GM23338 (cell line): ENCODE measurements at regions not wholly inside any gene's neighbourhood (a gene's known extent, or its start where the extent isn't known, plus 50 kb on each side); places are given as distances from the start of the nearest gene placed in this dataset.

Source experiments
- ATAC-seq: fragments of 200-7000 bp; cut with Tn5 transposase; 3 replicates; pipeline ENCODE4 v1.9.1; 2020
- DNase-seq: peaks from one replicate; pipeline ENCODE4 v3.0.0-alpha.2; 2015; ENCODE audit warnings: low spot score
- H2AFZ ChIP-seq: fragments of 200-600 bp; sonication (generic); 2 replicates; pipeline ENCODE4 v1.8.0; 2016; ENCODE audit warnings: antibody characterized with exemption, mild to moderate bottlenecking, moderate library complexity
- H3F3A ChIP-seq: fragments of 200-600 bp; sonication (generic); replicated peaks from 2 replicates; pipeline ENCODE4 v1.8.0; 2017; ENCODE audit warnings: antibody characterized with exemption, mixed run types, low read depth
- H3K27ac ChIP-seq: fragments of 200-600 bp; sonication (generic); 2 replicates; pipeline ENCODE4 v1.6.1; 2016; ENCODE audit warnings: low read depth
- H3K27me3 ChIP-seq: fragments of 200-600 bp; sonication (generic); 2 replicates; pipeline ENCODE4 v1.8.0; 2016; ENCODE audit warnings: mild to moderate bottlenecking, mixed run types, moderate library complexity; ENCODE audit not compliant: insufficient read depth
- H3K36me3 ChIP-seq: fragments of 200-600 bp; sonication (generic); 2 replicates; pipeline ENCODE4 v1.8.0; 2016; ENCODE audit warnings: mild to moderate bottlenecking; ENCODE audit not compliant: insufficient read depth
- H3K4me1 ChIP-seq: fragments of 200-600 bp; sonication (generic); 2 replicates; pipeline ENCODE4 v1.8.0; 2016; ENCODE audit warnings: mild to moderate bottlenecking, moderate library complexity; ENCODE audit not compliant: insufficient read depth
- H3K4me2 ChIP-seq: fragments of 200-600 bp; sonication (generic); 2 replicates; pipeline ENCODE4 v1.7.1; 2017; ENCODE audit warnings: mixed run types
- H3K4me3 ChIP-seq: fragments of 200-600 bp; sonication (generic); 2 replicates; pipeline ENCODE4 v1.6.1; 2016; ENCODE audit warnings: mixed run types
- H3K79me2 ChIP-seq: fragments of 200-600 bp; sonication (generic); replicated peaks from 2 replicates; pipeline ENCODE4 v1.8.0; 2017; ENCODE audit warnings: mild to moderate bottlenecking; ENCODE audit not compliant: insufficient read depth
- H3K9me2 ChIP-seq: fragments of 200-600 bp; sonication (generic); 2 replicates; pipeline ENCODE4 v1.8.0; 2017; ENCODE audit not compliant: insufficient read depth
- H4K20me1 ChIP-seq: fragments of 200-600 bp; sonication (generic); replicated peaks from 2 replicates; pipeline ENCODE4 v1.8.0; 2017; ENCODE audit warnings: mild to moderate bottlenecking; ENCODE audit not compliant: insufficient read depth
- H3K27ac Mint-ChIP-seq: 2 replicates; pipeline ENCODE4 v1.8.0; 2020; ENCODE audit warnings: inconsistent platforms, mild to moderate bottlenecking, moderate library complexity, mixed read lengths
- H3K27me3 Mint-ChIP-seq: 3 replicates; pipeline ENCODE4 v1.8.0; 2022; ENCODE audit warnings: low read depth, mild to moderate bottlenecking, moderate library complexity, mixed read lengths, inconsistent platforms; ENCODE audit not compliant: insufficient read depth, poor library complexity
- H3K36me3 Mint-ChIP-seq: 3 replicates; pipeline ENCODE4 v1.8.0; 2021; ENCODE audit warnings: low read depth, mild to moderate bottlenecking, inconsistent platforms, moderate library complexity, mixed read lengths
- H3K4me1 Mint-ChIP-seq: 3 replicates; pipeline ENCODE4 v1.8.0; 2020; ENCODE audit warnings: mild to moderate bottlenecking, inconsistent platforms, mixed read lengths
- H3K4me3 Mint-ChIP-seq: 3 replicates; pipeline ENCODE4 v1.8.0; 2021; ENCODE audit warnings: moderate library complexity, mild to moderate bottlenecking, inconsistent platforms, mixed read lengths
- H3K9me3 Mint-ChIP-seq: 3 replicates; pipeline ENCODE4 v1.8.0; 2020; ENCODE audit warnings: moderate library complexity, mild to moderate bottlenecking, inconsistent platforms, mixed read lengths
- CREB1 ChIP-seq: fragments of 250-450 bp; sonication (Bioruptor Pico); IDR thresholded peaks from 2 replicates; pipeline ENCODE4 v1.5.0; 2020; ENCODE audit warnings: low read depth, mild to moderate bottlenecking, moderate library complexity
- CTCF ChIP-seq, 2 experiments: fragments of 200-600 bp in 1 of 2; sonication (generic) in 1 of 2; conservative IDR thresholded peaks; 2 replicates each; pipeline versions ENCODE4 v1.5.1 to v1.6.1; 2016 to 2017; ENCODE audit warnings: antibody characterized with exemption in 2 of 2, low read depth in 2 of 2, mild to moderate bottlenecking in 2 of 2, moderate library complexity in 1 of 2
- EZH2 ChIP-seq: fragments of 200-600 bp; sonication (generic); IDR thresholded peaks from one replicate; pipeline ENCODE4 v1.8.0; 2017; ENCODE audit warnings: antibody characterized with exemption, mild to moderate bottlenecking, low read depth; ENCODE audit not compliant: unreplicated experiment
- EZH2phosphoT487 ChIP-seq: fragments of 200-600 bp; sonication (generic); IDR thresholded peaks from one replicate; pipeline ENCODE4 v1.8.1; 2018; ENCODE audit warnings: antibody characterized with exemption; ENCODE audit not compliant: unreplicated experiment
- JUNB ChIP-seq: IDR thresholded peaks from one replicate; pipeline ENCODE4 v1.6.1; 2016; ENCODE audit warnings: antibody characterized with exemption; ENCODE audit not compliant: unreplicated experiment
- NANOG ChIP-seq: IDR thresholded peaks from 2 replicates; pipeline ENCODE4 v1.6.1; 2016; ENCODE audit warnings: antibody characterized with exemption, borderline replicate concordance
- POLR2AphosphoS5 ChIP-seq: IDR thresholded peaks from 2 replicates; pipeline ENCODE4 v1.6.1; 2016; ENCODE audit warnings: antibody characterized with exemption, low read depth
- REST ChIP-seq: IDR thresholded peaks from one replicate; pipeline ENCODE4 v1.6.1; 2018; ENCODE audit warnings: antibody characterized with exemption; ENCODE audit not compliant: unreplicated experiment
- STAT1 ChIP-seq: IDR thresholded peaks from one replicate; pipeline ENCODE4 v1.6.1; 2016; ENCODE audit warnings: antibody characterized with exemption; ENCODE audit not compliant: unreplicated experiment
- ZNF114 ChIP-seq: fragments of 250-450 bp; sonication (Bioruptor Pico); IDR thresholded peaks from 2 replicates; pipeline ENCODE4 v1.5.0; 2020; ENCODE audit warnings: mild to moderate bottlenecking, moderate library complexity
- ZNF331 ChIP-seq: fragments of 250-450 bp; sonication (Bioruptor Pico); IDR thresholded peaks from 2 replicates; pipeline ENCODE4 v1.5.0; 2020; ENCODE audit warnings: low read depth, mild to moderate bottlenecking, moderate library complexity
- ZNF462 ChIP-seq: fragments of 250-450 bp; sonication (Bioruptor Pico); IDR thresholded peaks from 2 replicates; pipeline ENCODE4 v1.5.0; 2020; ENCODE audit warnings: mild to moderate bottlenecking, moderate library complexity
- TF ChIP-seq, protein P1 (sequence below): IDR thresholded peaks from 2 replicates; pipeline ENCODE4 v1.6.1; 2016; ENCODE audit warnings: antibody characterized with exemption

DNA sequence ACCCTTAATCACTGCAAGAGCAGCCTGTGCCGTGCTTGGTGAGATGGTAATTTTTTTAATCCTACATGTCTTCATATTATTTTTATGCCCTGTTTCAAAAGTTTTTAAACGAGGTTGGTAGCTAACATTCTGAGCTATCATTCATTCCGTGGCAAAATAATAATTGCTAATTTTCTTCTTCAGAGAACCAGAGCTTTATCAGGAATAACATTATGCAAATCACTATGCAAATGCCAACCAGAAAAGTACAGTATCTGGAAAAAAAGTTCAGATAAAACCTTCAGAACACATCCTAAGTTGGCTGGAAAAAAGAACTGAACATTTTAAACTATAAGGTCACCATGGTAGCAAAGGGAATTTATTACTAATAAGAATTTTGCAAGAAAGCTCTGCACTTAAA is 165.1 kb upstream of the NABP1 start:
- TF ChIP-seq EZH2 (no peak), ZNF331 (no peak), JUNB (no peak), STAT1 (no peak), ZNF114 (CRISPR knock-in tag) (no peak), ZNF462 (CRISPR knock-in tag) (no peak), CREB1 (CRISPR knock-in tag) (no peak), POLR2AphosphoS5 (no peak), NANOG (no peak), CTCF (conservative IDR thresholded peaks at IDR 0.05; ENCODE audit: low read depth in 2 of 2) (no peak), EZH2phosphoT487 (no peak), REST (no peak)
- TF ChIP-seq, protein P1, sequence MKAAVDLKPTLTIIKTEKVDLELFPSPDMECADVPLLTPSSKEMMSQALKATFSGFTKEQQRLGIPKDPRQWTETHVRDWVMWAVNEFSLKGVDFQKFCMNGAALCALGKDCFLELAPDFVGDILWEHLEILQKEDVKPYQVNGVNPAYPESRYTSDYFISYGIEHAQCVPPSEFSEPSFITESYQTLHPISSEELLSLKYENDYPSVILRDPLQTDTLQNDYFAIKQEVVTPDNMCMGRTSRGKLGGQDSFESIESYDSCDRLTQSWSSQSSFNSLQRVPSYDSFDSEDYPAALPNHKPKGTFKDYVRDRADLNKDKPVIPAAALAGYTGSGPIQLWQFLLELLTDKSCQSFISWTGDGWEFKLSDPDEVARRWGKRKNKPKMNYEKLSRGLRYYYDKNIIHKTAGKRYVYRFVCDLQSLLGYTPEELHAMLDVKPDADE = no peak
- Histone ChIP-seq H3K4me3 (no peak overlapping the region), H3K4me1 (no peaks in the 10 kb centered on the region), H3K79me2 (no peaks in the 10 kb centered on the region), H3F3A (no peaks in the 10 kb centered on the region), H3K27me3 (no peaks in the 10 kb centered on the region), H3K36me3 (peaks cover 7% of the 10 kb centered on the region; the same call in 1 of the 2 replicates), H3K27ac (no peak overlapping the region), H3K4me2 (no peak overlapping the region), H3K9me2 (no peaks in the 10 kb centered on the region), H4K20me1 (no peaks in the 10 kb centered on the region), H2AFZ (no peak overlapping the region)
- no peak for DNase-seq
- peaks cover 13% of the 10 kb centered on the region for H3K9me3 Mint-ChIP-seq
- no peak overlapping the region for H3K4me3 Mint-ChIP-seq
- peaks cover under 1% of the 10 kb centered on the region for H3K27me3 Mint-ChIP-seq
- ATAC-seq = no peak
- H3K4me1 Mint-ChIP-seq = peaks cover 2% of the 10 kb centered on the region; the same call in 2 of the 3 replicates
- H3K36me3 Mint-ChIP-seq = peaks cover 8% of the 10 kb centered on the region; the same call in 2 of the 3 replicates
- no peak overlapping the region for H3K27ac Mint-ChIP-seq
